H1 (cell line): ENCODE measurements at regions not wholly inside any gene's neighbourhood (a gene's known extent, or its start where the extent isn't known, plus 50 kb on each side); places are given as distances from the start of the nearest gene placed in this dataset.

Experiments
- CTCF ChIA-PET: fragments of 300-600 bp; sonication (Branson Sonifier 250); formaldehyde crosslinking; loops from one replicate; lab custom pipeline; 2021; ENCODE audit not compliant: partially characterized antibody; lab: Charles Lee
- POLR2A ChIA-PET: fragments of 300-600 bp; sonication (Branson Sonifier 250); formaldehyde crosslinking; loops from one replicate; lab custom pipeline; 2021; ENCODE audit warnings: inconsistent platforms; ENCODE audit not compliant: partially characterized antibody; lab: Charles Lee
- DNase-seq, 2 experiments: peaks; one replicate each; pipeline versions ENCODE4 v3.0.0 to v3.0.0-alpha.2; 2010 to 2022; ENCODE audit warnings: low spot score in 2 of 2, low read depth in 1 of 2, mixed read lengths in 1 of 2
- FAIRE-seq: peaks from 2 replicates; lab custom pipeline; 2011; peaks lifted over from hg19 to GRCh38; lab: Jason Lieb, UNC
- H2AFZ ChIP-seq: 2 replicates; pipeline ENCODE4 v1.8.1; 2012; ENCODE audit warnings: low read length, inconsistent platforms
- H2AK5ac ChIP-seq: 2 replicates; pipeline ENCODE4 v1.6.1; 2013; ENCODE audit warnings: low read depth, low read length
- H2BK120ac ChIP-seq: replicated peaks from 2 replicates; pipeline ENCODE3; 2013; ENCODE audit warnings: low read depth, low read length, inconsistent platforms
- H2BK12ac ChIP-seq: 2 replicates; pipeline ENCODE4 v1.6.1; 2013; ENCODE audit warnings: low read depth, low read length
- H2BK15ac ChIP-seq: 2 replicates; pipeline ENCODE4 v1.6.1; 2013; ENCODE audit warnings: low read length
- H2BK20ac ChIP-seq: 2 replicates; pipeline ENCODE4 v1.6.1; 2013; ENCODE audit warnings: low read length
- H2BK5ac ChIP-seq: 2 replicates; pipeline ENCODE4 v1.6.1; 2013; ENCODE audit warnings: low read depth, low read length
- H3K14ac ChIP-seq: 2 replicates; pipeline ENCODE4 v1.6.1; 2013; ENCODE audit warnings: inconsistent platforms; ENCODE audit not compliant: insufficient read length
- H3K18ac ChIP-seq: 2 replicates; pipeline ENCODE4 v1.6.1; 2013; ENCODE audit warnings: low read length; ENCODE audit errors: extremely low read depth
- H3K23ac ChIP-seq: 2 replicates; pipeline ENCODE4 v1.6.1; 2013; ENCODE audit warnings: inconsistent platforms; ENCODE audit not compliant: insufficient read length
- H3K23me2 ChIP-seq: 2 replicates; pipeline ENCODE4 v1.6.1; 2013; ENCODE audit warnings: low read depth, low read length
- H3K27ac ChIP-seq: 2 replicates; pipeline ENCODE4 v1.6.1; 2011; ENCODE audit warnings: low read depth, low read length, inconsistent platforms
- H3K27me3 ChIP-seq, 4 experiments: replicated peaks in 1 of 4; 1 replicate in 1 of 4; 2 replicates in 3 of 4; pipeline versions ENCODE4 v1.6.1 to v1.8.1; 2011 to 2013; ENCODE audit warnings: low read length in 3 of 4, mild to moderate bottlenecking in 3 of 4, inconsistent platforms in 2 of 4, mixed read lengths in 2 of 4, moderate library complexity in 1 of 4; ENCODE audit not compliant: control insufficient read depth in 3 of 4, insufficient read depth in 3 of 4; ENCODE audit errors: extremely low read depth in 1 of 4
- H3K36me3 ChIP-seq, 4 experiments: 2 replicates each; pipeline versions ENCODE4 v1.6.1 to v1.8.1; 2011 to 2013; ENCODE audit warnings: mild to moderate bottlenecking in 4 of 4, low read length in 3 of 4, moderate library complexity in 2 of 4, control low read depth in 1 of 4, inconsistent platforms in 1 of 4; ENCODE audit not compliant: insufficient read depth in 4 of 4, control insufficient read depth in 2 of 4
- H3K4ac ChIP-seq: replicated peaks from 2 replicates; pipeline ENCODE3; 2013; ENCODE audit warnings: low read length, low read depth, mixed read lengths, inconsistent platforms; ENCODE audit not compliant: insufficient read length
- H3K4me1 ChIP-seq, 4 experiments: replicated peaks in 1 of 4; 1 replicate in 1 of 4; 2 replicates in 3 of 4; pipeline versions ENCODE4 v1.6.1 to v1.8.1; 2011 to 2013; ENCODE audit warnings: low read length in 3 of 4, inconsistent platforms in 2 of 4, mixed read lengths in 1 of 4; ENCODE audit not compliant: insufficient read depth in 4 of 4, control insufficient read depth in 3 of 4
- H3K4me2 ChIP-seq, 2 experiments: 2 replicates each; pipeline versions ENCODE4 v1.6.1 to v1.8.1; 2011 to 2013; ENCODE audit warnings: low read depth in 2 of 2, low read length in 2 of 2, control low read depth in 1 of 2, inconsistent platforms in 1 of 2, mild to moderate bottlenecking in 1 of 2; ENCODE audit not compliant: insufficient read depth in 1 of 2
- H3K4me3 ChIP-seq, 4 experiments: fragments of 200-600, 300-600 bp in 1 of 4; sonication (generic), shearing (Covaris generic), sonication (Bioruptor Twin) in 1 of 4; 2 replicates each; pipeline versions ENCODE4 v1.5.1 to v1.8.1; 2011 to 2016; ENCODE audit warnings: low read length in 4 of 4, low read depth in 3 of 4, control low read depth in 2 of 4, inconsistent platforms in 2 of 4, mild to moderate bottlenecking in 2 of 4, mixed read lengths in 1 of 4, moderate library complexity in 1 of 4; ENCODE audit not compliant: insufficient read depth in 2 of 4; ENCODE audit errors: extremely low read depth in 1 of 4
- H3K56ac ChIP-seq: replicated peaks from 2 replicates; pipeline ENCODE3; 2013; ENCODE audit warnings: low read depth, mild to moderate bottlenecking, mixed read lengths, low read length, inconsistent platforms; ENCODE audit not compliant: insufficient read length
- H3K79me1 ChIP-seq: 2 replicates; pipeline ENCODE4 v1.6.1; 2013; ENCODE audit warnings: low read depth, low read length, control low read depth
- H3K79me2 ChIP-seq, 2 experiments: 2 replicates each; pipeline versions ENCODE4 v1.6.1 to v1.8.1; 2012 to 2013; ENCODE audit warnings: low read length in 2 of 2, mild to moderate bottlenecking in 2 of 2, inconsistent platforms in 1 of 2; ENCODE audit not compliant: insufficient read depth in 2 of 2, control insufficient read depth in 1 of 2
- H3K9ac ChIP-seq, 4 experiments: replicated peaks in 1 of 4; 1 replicate in 1 of 4; 2 replicates in 3 of 4; pipeline versions ENCODE4 v1.6.1 to v1.8.1; 2011 to 2013; ENCODE audit warnings: low read depth in 3 of 4, low read length in 3 of 4, control low read depth in 2 of 4, mild to moderate bottlenecking in 2 of 4, moderate library complexity in 2 of 4, inconsistent platforms in 1 of 4; ENCODE audit errors: extremely low read depth in 1 of 4
- H3K9me3 ChIP-seq, 2 experiments: 2 replicates each; pipeline versions ENCODE4 v1.6.1 to v1.8.1; 2012 to 2013; ENCODE audit warnings: mild to moderate bottlenecking in 2 of 2, moderate library complexity in 2 of 2, control low read depth in 1 of 2, inconsistent platforms in 1 of 2, low read depth in 1 of 2, low read length in 1 of 2, mixed read lengths in 1 of 2; ENCODE audit not compliant: insufficient read depth in 2 of 2
- H4K20me1 ChIP-seq, 2 experiments: replicated peaks in 1 of 2; 2 replicates each; pipeline versions ENCODE3 to v1.8.1; 2011 to 2013; ENCODE audit warnings: inconsistent platforms in 2 of 2, low read length in 2 of 2, mild to moderate bottlenecking in 1 of 2; ENCODE audit not compliant: insufficient read depth in 2 of 2, control insufficient read depth in 1 of 2
- H4K5ac ChIP-seq: 2 replicates; pipeline ENCODE4 v1.6.1; 2013; ENCODE audit warnings: low read length, low read depth, mixed read lengths, inconsistent platforms; ENCODE audit not compliant: insufficient read length
- H4K8ac ChIP-seq: 2 replicates; pipeline ENCODE4 v1.8.0; 2013; ENCODE audit warnings: mild to moderate bottlenecking, moderate library complexity, low read length, inconsistent platforms; ENCODE audit not compliant: insufficient read depth; ENCODE audit errors: extremely low read depth
- H4K91ac ChIP-seq: replicated peaks from 2 replicates; pipeline ENCODE3; 2013; ENCODE audit warnings: low read length, mixed read lengths, inconsistent platforms; ENCODE audit not compliant: insufficient read length
- CBX8 ChIP-seq: fragments of 300-800, 300-1000 bp; sonication (generic); IDR thresholded peaks from 2 replicates; pipeline ENCODE4 v1.7.1; 2016; ENCODE audit warnings: low read depth, low read length, borderline replicate concordance
- CHD2 ChIP-seq: IDR thresholded peaks from 2 replicates; pipeline ENCODE4 v1.6.1; 2012; ENCODE audit warnings: low read length, improper control_type of control experiment
- CREB1 ChIP-seq: IDR thresholded peaks from 2 replicates; pipeline ENCODE4 v1.6.1; 2012; ENCODE audit warnings: inconsistent platforms
- CTCF ChIP-seq, 3 experiments: IDR thresholded peaks; 1 replicate in 2 of 3; 2 replicates in 1 of 3; pipeline versions ENCODE4 v1.5.1 to v1.6.1; 2011; ENCODE audit warnings: low read length in 3 of 3, mild to moderate bottlenecking in 3 of 3, inconsistent platforms in 2 of 3, low read depth in 1 of 3, moderate library complexity in 1 of 3; ENCODE audit not compliant: insufficient read depth in 1 of 3; ENCODE audit errors: control extremely low read depth in 1 of 3
- EGR1 ChIP-seq: IDR thresholded peaks from 2 replicates; pipeline ENCODE4 v1.6.1; 2011; ENCODE audit warnings: low read depth, low read length, borderline replicate concordance
- HDAC2 ChIP-seq, 2 experiments: fragments of 300-600 bp in 1 of 2; sonication (generic) in 1 of 2; IDR thresholded peaks; 2 replicates each; pipeline ENCODE4 v1.6.1; 2011 to 2012; ENCODE audit warnings: low read depth in 2 of 2, low read length in 2 of 2, mild to moderate bottlenecking in 2 of 2, moderate library complexity in 2 of 2, borderline replicate concordance in 1 of 2, inconsistent platforms in 1 of 2
- HDAC6 ChIP-seq: IDR thresholded peaks from one replicate; pipeline ENCODE4 v1.7.1; 2012; ENCODE audit warnings: low read depth, mild to moderate bottlenecking, inconsistent platforms, low read length, moderate library complexity
- JUN ChIP-seq: IDR thresholded peaks from 2 replicates; pipeline ENCODE4 v1.6.1; 2011; ENCODE audit warnings: low read depth, mild to moderate bottlenecking, improper control_type of control experiment, low read length
- POLR2A ChIP-seq, 2 experiments: IDR thresholded peaks; 1 replicate in 1 of 2; 2 replicates in 1 of 2; pipeline ENCODE4 v1.6.1; 2011; ENCODE audit warnings: low read depth in 2 of 2, low read length in 2 of 2, mild to moderate bottlenecking in 2 of 2; ENCODE audit errors: control extremely low read depth in 1 of 2
- RNF2 ChIP-seq: fragments of 200-900, 300-1000 bp; sonication (generic); IDR thresholded peaks from 2 replicates; pipeline ENCODE4 v1.7.1; 2016; ENCODE audit warnings: borderline replicate concordance, low read depth, mild to moderate bottlenecking, antibody characterized with exemption, low read length; ENCODE audit not compliant: poor library complexity, severe bottlenecking; ENCODE audit errors: missing control alignments
- SP1 ChIP-seq: IDR thresholded peaks from 2 replicates; pipeline ENCODE4 v1.6.1; 2011; ENCODE audit warnings: low read depth, low read length
- TAF1 ChIP-seq: IDR thresholded peaks from 2 replicates; pipeline ENCODE4 v1.6.1; 2011; ENCODE audit warnings: mild to moderate bottlenecking, low read depth, low read length
- TF ChIP-seq, protein P1 (sequence below): IDR thresholded peaks from 2 replicates; pipeline ENCODE4 v1.6.1; 2011; ENCODE audit warnings: low read length, improper control_type of control experiment

DNA sequence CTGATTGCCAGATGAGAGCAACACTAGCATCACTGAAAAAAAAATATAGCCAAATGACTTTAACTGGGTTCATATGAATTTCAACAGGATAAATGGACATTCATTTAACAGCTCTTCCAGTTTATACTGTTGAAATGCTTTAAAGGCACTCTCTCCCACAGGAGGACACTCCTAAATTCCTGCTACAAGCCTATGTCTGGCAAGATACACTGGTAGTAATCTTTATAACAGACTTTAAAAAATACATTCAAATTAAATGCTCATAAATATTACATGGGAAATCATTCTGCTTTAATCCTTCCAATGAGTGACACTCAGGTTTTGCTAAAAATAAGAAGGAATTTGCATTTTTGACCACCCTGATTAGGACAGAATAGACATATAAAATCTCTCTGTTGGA is 526.7 kb upstream of the ADAMTS5 start:
- no peak overlapping the region for H2BK15ac ChIP-seq
- H3K36me3 ChIP-seq = no peaks in the 10 kb centered on the region
- H4K8ac ChIP-seq = no peak overlapping the region
- CTCF ChIA-PET = interaction anchor here (1.1 kb wide), 1 partner anchor 532 kb away, joined by 3 read pairs; no protein-coding TSS in a partner anchor
- H3K4me2 ChIP-seq = no peak overlapping the region
- H4K91ac ChIP-seq = no peak overlapping the region
- no peak overlapping the region for H3K18ac ChIP-seq
- H3K4me3 ChIP-seq = no peak overlapping the region
- H3K9me3 ChIP-seq = no peaks in the 10 kb centered on the region
- H2AK5ac ChIP-seq = no peak overlapping the region
- no peaks in the 10 kb centered on the region for H3K23me2 ChIP-seq
- no peak overlapping the region for H2BK120ac ChIP-seq
- no peak overlapping the region for H2BK20ac ChIP-seq
- no peak overlapping the region for H3K4ac ChIP-seq
- H3K9ac ChIP-seq = no peak overlapping the region
- no peaks in the 10 kb centered on the region for H4K20me1 ChIP-seq
- no peak overlapping the region for H3K27ac ChIP-seq
- H3K14ac ChIP-seq = no peak overlapping the region
- FAIRE-seq (no peak), DNase-seq (no peak)
- no peak overlapping the region for H4K5ac ChIP-seq
- POLR2A ChIA-PET = no interaction called here
- no peak overlapping the region for H3K56ac ChIP-seq
- no peak overlapping the region for H3K23ac ChIP-seq
- H3K79me1 ChIP-seq = no peaks in the 10 kb centered on the region
- no peak overlapping the region for H2BK5ac ChIP-seq
- no peaks in the 10 kb centered on the region for H3K4me1 ChIP-seq
- H2AFZ ChIP-seq = no peak overlapping the region
- no peaks in the 10 kb centered on the region for H3K79me2 ChIP-seq
- no peak overlapping the region for H2BK12ac ChIP-seq
- no peaks in the 10 kb centered on the region for H3K27me3 ChIP-seq
- TF ChIP-seq JUN (no peak), SP1 (no peak), RNF2 (no peak), CREB1 (no peak), CHD2 (no peak), CBX8 (no peak), HDAC6 (no peak), TAF1 (no peak), HDAC2 (IDR thresholded peaks at IDR 0.05; ENCODE audit: borderline replicate concordance in 1 of 2, low read depth in 2 of 2, low read length in 2 of 2) (no peak), EGR1 (no peak), CTCF (IDR thresholded peaks at IDR 0.05; ENCODE audit: control extremely low read depth in 1 of 3, insufficient read depth in 1 of 3, low read depth in 1 of 3, low read length in 3 of 3) (no peak), POLR2A (IDR thresholded peaks at IDR 0.05; ENCODE audit: control extremely low read depth in 1 of 2, low read depth in 2 of 2, low read length in 2 of 2) (no peak)
- TF ChIP-seq, protein P1, sequence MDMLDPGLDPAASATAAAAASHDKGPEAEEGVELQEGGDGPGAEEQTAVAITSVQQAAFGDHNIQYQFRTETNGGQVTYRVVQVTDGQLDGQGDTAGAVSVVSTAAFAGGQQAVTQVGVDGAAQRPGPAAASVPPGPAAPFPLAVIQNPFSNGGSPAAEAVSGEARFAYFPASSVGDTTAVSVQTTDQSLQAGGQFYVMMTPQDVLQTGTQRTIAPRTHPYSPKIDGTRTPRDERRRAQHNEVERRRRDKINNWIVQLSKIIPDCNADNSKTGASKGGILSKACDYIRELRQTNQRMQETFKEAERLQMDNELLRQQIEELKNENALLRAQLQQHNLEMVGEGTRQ = no peak
